ENCODE measurements at regions not wholly inside any gene's neighbourhood (a gene's known extent, or its start where the extent isn't known, plus 50 kb on each side); places are given as distances from the start of the nearest gene placed in this dataset.
"Not testable (repeated sequence)": the region's sequence is repeated elsewhere in the genome, so short reads cannot be mapped to it uniquely, and the experiment has no call there.

GRCh38 chr2:109048163-109048562 is 59.1 kb upstream of the EDAR start:
- DNase-seq: no peak

DNA sequence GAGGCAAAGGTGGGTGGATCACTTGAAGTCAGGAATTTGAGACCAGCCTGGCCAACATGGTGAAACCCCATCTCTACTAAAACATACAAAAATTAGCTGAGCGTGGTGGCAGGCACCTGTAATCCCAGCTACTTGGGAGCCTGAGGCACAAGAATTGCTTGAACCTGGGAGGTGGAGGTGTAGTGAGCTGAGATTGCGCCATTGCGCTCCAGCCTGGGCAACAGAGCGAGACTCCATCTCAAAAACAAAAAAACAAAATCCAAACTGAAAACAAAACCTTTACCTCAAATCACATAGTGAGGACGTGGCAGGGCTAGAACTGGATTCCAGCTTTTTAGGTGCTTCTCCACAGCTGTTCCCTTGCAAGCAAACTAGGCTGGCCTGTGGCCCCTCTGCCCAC is 58.5 kb upstream of the EDAR start:
- DNase-seq: not testable (repeated sequence)

GRCh38 chr2:109046925-109047508 is 58.0 kb upstream of the EDAR start:
- DNase-seq: no peak

DNA sequence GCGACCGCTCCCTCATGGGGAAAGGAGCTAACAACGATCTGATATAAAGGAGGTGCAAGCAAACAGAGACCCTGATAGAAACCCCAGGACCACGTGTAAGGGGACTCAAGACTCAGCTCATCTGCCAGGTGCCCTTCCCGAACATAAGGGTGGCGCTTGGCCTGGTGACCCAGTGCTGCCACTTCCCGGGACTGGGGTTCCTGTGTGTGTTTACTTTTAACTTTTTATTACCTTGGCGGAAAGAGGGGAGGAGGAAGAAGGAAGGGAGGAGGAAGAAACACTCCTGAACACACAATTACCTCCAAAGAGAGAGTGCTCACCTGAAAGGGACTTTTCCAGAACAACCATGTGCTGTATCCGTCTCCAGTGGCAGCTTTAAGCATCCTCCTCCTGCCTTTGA is 56.5 kb upstream of the EDAR start:
- DNase-seq: no peak

DNA sequence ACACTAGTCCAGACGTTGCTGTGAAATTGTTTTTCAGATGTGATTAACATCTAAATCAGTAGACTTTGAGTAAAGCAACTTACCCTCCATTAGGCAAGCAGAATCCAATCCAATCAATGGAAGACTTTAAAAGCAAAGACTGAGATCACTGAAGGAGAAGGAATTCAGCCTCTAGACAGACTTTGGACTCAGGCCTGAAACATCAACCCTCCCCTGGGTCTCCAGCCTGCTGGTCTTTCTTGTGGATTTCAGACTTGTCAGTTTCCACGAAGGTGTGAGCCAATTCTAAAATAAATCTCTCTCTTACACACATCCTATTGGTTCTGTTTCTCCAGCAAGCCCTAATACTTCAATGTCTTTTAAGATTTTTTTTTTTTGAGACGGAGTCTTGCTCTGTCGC is 50.0 kb upstream of the EDAR start:
- DNase-seq: peak; percentile 15

Measured in NCI-H82 (cell line).